GM19025 (cell line): ENCODE measurements at regions not wholly inside any gene's neighbourhood (a gene's known extent, or its start where the extent isn't known, plus 50 kb on each side); places are given as distances from the start of the nearest gene placed in this dataset.

Experiments used
- ATAC-seq: cut with Tn5 transposase; IDR thresholded peaks from one replicate; pipeline ENCODE4 v1.9.1; 2021; ENCODE audit warnings: mild to moderate bottlenecking, low read depth, moderate library complexity; ENCODE audit not compliant: unreplicated experiment

GRCh38 chr7:52712938-52713337 lies 322.5 kb upstream of the POM121L12 start:
- no peak for ATAC-seq

GRCh38 chr7:52711951-52712350 lies 323.5 kb upstream of the POM121L12 start:
- no peak for ATAC-seq

GRCh38 chr7:52708846-52709245 lies 326.6 kb upstream of the POM121L12 start:
- ATAC-seq, result no peak

GRCh38 chr7:52705768-52706167 lies 329.7 kb upstream of the POM121L12 start:
- ATAC-seq, result no peak

- no peak for ATAC-seq
These were observed 335.1 kb upstream of the POM121L12 start for GRCh38 chr7:52700349-52700748.

- no peak for ATAC-seq
These were observed 339.3 kb upstream of the POM121L12 start for GRCh38 chr7:52695973-52696595.

GRCh38 chr7:52691257-52691656 lies 344.2 kb upstream of the POM121L12 start:
- no peak for ATAC-seq

- no peak for ATAC-seq
These were observed 345.5 kb upstream of the POM121L12 start for GRCh38 chr7:52689912-52690311.

- no peak for ATAC-seq
These were observed 350.1 kb upstream of the POM121L12 start for GRCh38 chr7:52685333-52685732.

- ATAC-seq, result no peak
These were observed 351.0 kb upstream of the POM121L12 start for GRCh38 chr7:52684388-52684787.

GRCh38 chr7:52682993-52683392 lies 352.4 kb upstream of the POM121L12 start:
- no peak for ATAC-seq

GRCh38 chr7:52670608-52671225 lies 364.7 kb upstream of the POM121L12 start:
- ATAC-seq, result no peak

- no peak for ATAC-seq
These were observed 366.4 kb upstream of the POM121L12 start for GRCh38 chr7:52669031-52669430.

- ATAC-seq, result no peak
These were observed 367.0 kb upstream of the POM121L12 start for GRCh38 chr7:52668435-52668834.

- no peak for ATAC-seq
These were observed 376.3 kb upstream of the POM121L12 start for GRCh38 chr7:52659178-52659577.

- no peak for ATAC-seq
These were observed 379.3 kb upstream of the POM121L12 start for GRCh38 chr7:52656098-52656497.

GRCh38 chr7:52652621-52653020 lies 382.8 kb upstream of the POM121L12 start:
- ATAC-seq, result no peak

- ATAC-seq, result no peak
These were observed 386.6 kb upstream of the POM121L12 start for GRCh38 chr7:52648872-52649271.

GRCh38 chr7:52647046-52647445 lies 388.4 kb upstream of the POM121L12 start:
- no peak for ATAC-seq

GRCh38 chr7:52639981-52640380 lies 395.5 kb upstream of the POM121L12 start:
- no peak for ATAC-seq

- no peak for ATAC-seq
These were observed 396.3 kb upstream of the POM121L12 start for GRCh38 chr7:52639126-52639525.

GRCh38 chr7:52635021-52635420 lies 400.4 kb upstream of the POM121L12 start:
- no peak for ATAC-seq
